ENCODE measurements at regions not wholly inside any gene's neighbourhood (a gene's known extent, or its start where the extent isn't known, plus 50 kb on each side); places are given as distances from the start of the nearest gene placed in this dataset.
A peak's percentile ranks its signal among the peaks of the same experiment; 100 is the strongest.

GRCh38 chr2:121039679-121040078 is 245.3 kb downstream of the TFCP2L1 start:
- intact Hi-C loops (cut with micrococcal nuclease): no loop called here
- no peak for DNase-seq
- ATAC-seq: no peak

- intact Hi-C loops (cut with micrococcal nuclease): no loop called here
- DNase-seq (no peak), ATAC-seq (no peak)
Observed at GRCh38 chr2:121041516-121041915, 243.5 kb downstream of the TFCP2L1 start.

DNA sequence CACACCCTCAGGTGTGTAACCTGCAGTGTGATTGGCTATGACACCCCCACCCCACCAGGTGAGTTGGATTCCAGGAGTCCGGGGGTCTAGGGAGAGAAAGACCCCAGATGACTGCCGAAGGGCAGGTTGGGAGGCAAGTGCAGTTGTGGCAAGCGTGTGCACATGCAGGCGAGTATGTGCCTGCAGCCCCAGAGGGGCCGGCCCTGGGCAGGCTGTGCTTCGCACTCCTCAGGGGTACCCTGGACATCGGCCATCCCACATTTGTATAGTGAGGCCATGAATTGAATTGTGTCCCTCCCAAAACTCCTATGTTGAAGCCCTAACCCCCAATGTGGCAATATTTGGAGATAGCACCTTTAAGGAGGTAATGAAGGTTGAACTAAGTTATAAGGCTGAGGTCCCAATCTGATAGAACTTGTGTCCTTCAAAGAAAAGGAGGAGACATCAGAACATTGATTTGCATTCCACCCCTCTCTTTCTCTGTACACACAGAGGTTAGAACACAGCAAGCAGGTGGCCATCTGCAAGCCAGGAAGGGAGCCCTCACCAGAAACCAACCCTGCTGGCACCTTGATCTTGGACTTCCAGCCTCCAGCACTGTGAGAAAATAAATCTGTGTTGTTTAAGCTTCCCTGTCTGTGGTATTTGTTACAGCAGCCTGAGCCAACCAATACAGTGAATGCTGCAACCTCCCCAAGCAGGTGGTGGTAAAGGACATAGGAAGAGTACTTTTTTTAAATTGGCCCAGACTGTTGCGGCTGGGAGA is 241.8 kb downstream of the TFCP2L1 start:
- ATAC-seq (no peak), DNase-seq (no peak)
- intact Hi-C loops (cut with micrococcal nuclease): no loop called here

DNA sequence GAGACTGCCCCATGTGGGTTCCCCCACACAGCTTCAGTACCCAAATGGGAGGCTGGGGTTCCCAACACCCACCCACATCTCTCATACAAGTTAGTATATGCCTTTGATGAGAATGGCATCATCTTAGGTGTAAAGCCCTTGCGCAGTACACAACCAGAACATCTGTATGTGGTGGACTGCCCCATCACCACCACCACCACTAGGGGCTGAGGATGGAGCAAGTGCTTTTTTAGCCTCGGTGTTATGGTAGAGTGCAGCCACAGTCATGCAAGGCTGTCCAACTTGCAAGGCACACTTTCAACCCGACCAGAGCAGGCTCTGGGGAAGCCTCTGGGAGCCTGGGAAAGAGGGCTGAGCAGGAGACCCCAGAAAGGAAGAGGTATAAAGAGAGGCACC is 241.2 kb downstream of the TFCP2L1 start:
- ATAC-seq (no peak), DNase-seq (no peak)
- intact Hi-C loops (cut with micrococcal nuclease): no loop called here

- intact Hi-C loops (cut with micrococcal nuclease): no loop called here
- DNase-seq (no peak), ATAC-seq (no peak)
Observed at GRCh38 chr2:121044412-121044811, 240.6 kb downstream of the TFCP2L1 start.

GRCh38 chr2:121045245-121045644 is 239.8 kb downstream of the TFCP2L1 start:
- intact Hi-C loops (cut with micrococcal nuclease): no loop called here
- no peak for ATAC-seq
- no peak for DNase-seq

DNA sequence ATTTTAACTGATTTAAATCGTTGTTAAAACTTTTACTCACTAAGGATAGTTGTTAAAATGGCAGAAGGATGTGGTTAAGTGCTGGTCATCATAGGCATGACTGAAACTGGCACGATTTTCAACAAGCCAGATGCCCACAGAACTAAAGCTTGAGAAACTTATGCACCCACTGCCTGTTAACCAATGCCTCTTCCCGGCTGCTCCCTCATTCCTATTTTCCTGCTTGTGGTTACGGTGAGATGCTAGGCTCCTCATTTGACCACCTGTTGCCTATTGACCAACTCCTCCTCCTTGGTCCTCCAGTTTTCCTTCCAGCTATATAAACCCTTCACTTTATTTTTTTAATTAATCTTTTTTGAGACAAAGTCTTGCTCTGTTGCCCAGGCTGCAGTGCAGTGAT is 238.7 kb downstream of the TFCP2L1 start:
- DNase-seq (no peak), ATAC-seq (no peak)
- intact Hi-C loops (cut with micrococcal nuclease): no loop called here

- DNase-seq (no peak), ATAC-seq (no peak)
- intact Hi-C loops (cut with micrococcal nuclease): no loop called here
Observed at GRCh38 chr2:121047383-121047782, 237.6 kb downstream of the TFCP2L1 start.

DNA sequence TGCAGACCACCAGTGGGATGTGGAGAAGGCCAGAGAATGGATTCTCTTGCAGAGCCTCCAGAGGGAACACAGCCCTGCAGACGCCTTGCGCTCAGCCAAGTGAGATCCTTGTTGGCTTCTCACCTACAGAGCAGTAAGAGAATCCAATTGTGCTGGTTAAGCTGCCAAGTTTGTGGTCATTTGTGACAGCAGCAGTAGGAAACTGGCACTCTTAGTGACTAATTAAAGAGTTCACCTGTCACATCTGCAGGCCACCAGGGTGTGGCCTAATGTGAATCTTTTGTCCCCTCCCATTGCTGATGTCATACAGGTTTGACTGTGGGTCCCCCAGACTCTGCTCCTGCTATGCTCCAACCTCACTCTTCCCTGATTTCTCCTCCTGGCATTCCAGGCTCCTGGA is 235.9 kb downstream of the TFCP2L1 start:
- ATAC-seq (no peak), DNase-seq (no peak)
- intact Hi-C loops (cut with micrococcal nuclease): no loop called here

DNA sequence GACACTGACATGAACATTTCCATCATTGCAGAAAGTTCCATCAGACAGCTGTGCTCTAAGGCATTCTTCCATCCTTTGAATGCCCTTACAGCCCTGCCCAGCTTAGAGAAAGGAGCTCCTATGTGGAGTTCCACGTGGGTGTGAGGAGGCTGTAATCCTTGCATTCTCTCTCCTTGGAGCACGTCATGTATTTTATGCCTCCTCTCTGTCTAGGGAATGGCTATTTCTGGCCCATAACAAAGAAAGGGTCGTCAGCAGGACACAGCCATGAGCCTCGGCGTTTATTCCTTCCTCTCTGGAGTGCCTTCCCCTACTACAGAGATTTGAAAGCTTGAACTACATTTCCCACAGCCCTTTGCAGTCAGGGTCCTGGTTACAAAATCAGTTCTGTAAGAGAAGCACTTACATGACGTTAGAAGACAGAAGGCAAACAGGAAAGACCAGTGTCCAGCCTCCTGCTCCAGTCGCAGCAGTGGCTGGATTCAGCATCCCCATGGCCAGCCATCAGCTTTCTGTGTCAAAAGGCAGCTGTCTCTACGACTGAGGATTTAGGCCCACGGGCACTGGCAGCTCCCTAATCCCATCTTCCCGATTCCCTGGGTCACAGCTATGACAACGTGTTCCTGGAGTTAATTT is 234.9 kb downstream of the TFCP2L1 start:
- ATAC-seq (no peak), DNase-seq (no peak)
- intact Hi-C loops (cut with micrococcal nuclease): no loop called here

DNA sequence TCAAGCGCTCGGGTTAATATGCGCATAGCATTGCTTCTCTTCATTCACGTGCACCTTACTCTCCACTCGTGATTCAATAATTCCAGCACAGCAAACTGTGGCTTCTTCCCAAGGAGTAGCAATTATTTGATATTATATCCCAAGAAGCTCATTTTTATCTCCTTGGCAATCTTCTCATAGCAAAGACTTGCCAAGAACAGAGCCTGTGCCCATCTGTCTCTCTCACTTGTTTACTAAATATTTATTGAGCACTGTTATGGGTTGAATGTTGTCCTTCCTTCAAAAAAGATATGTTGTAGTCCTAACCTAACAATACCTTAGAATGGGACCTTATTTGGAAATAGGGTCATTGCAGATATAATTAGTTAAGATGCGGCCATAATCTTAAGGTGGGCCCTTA is 233.7 kb downstream of the TFCP2L1 start:
- intact Hi-C loops (cut with micrococcal nuclease): no loop called here
- no peak for DNase-seq
- no peak for ATAC-seq

DNA sequence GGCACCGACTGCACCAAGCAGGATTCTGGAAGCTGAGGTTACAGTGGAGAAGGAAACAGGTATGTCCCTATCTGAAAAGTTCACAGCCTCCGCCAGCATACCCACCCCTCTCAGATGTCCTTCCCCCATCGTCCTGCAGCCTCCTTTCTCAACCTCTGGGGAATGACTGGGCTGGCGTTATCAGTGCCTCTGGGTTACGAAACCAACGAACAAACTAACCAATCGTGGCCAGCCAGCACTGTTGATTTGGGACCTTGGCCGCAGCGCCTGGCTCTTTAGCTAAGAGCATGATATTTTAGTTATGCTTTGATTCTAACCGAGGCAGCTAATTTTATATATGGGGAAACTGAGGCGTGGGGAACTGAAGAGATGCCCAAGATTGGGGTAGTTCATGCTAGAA is 233.0 kb downstream of the TFCP2L1 start:
- intact Hi-C loops (cut with micrococcal nuclease): no loop called here
- no peak for DNase-seq
- ATAC-seq: peak; percentile 66

- intact Hi-C loops (cut with micrococcal nuclease): no loop called here
- DNase-seq (no peak), ATAC-seq (no peak)
Observed at GRCh38 chr2:121052521-121052920, 232.5 kb downstream of the TFCP2L1 start.

GRCh38 chr2:121055088-121055487 is 229.9 kb downstream of the TFCP2L1 start:
- intact Hi-C loops (cut with micrococcal nuclease): no loop called here
- DNase-seq: no peak
- ATAC-seq: no peak

DNA sequence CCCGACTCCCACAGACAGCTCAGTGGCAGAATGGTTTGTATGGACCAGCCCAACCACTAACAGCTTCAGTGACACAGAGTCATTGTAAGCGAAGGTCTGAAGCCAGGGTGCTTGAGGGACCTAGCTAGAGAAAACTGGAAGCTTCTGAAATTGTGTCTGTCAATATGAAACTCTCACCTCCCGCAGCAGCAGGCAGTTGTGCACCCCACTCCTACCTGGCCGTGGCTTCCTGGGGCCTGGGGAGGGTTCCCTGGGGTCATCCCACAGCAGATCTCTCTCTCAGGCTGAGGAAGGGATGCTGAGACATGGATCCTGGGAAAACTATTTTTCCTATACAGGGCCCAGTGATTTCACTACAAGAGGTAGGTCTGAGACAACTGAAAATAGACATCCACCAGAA is 229.5 kb downstream of the TFCP2L1 start:
- no peak for ATAC-seq
- intact Hi-C loops (cut with micrococcal nuclease): no loop called here
- DNase-seq: no peak

DNA sequence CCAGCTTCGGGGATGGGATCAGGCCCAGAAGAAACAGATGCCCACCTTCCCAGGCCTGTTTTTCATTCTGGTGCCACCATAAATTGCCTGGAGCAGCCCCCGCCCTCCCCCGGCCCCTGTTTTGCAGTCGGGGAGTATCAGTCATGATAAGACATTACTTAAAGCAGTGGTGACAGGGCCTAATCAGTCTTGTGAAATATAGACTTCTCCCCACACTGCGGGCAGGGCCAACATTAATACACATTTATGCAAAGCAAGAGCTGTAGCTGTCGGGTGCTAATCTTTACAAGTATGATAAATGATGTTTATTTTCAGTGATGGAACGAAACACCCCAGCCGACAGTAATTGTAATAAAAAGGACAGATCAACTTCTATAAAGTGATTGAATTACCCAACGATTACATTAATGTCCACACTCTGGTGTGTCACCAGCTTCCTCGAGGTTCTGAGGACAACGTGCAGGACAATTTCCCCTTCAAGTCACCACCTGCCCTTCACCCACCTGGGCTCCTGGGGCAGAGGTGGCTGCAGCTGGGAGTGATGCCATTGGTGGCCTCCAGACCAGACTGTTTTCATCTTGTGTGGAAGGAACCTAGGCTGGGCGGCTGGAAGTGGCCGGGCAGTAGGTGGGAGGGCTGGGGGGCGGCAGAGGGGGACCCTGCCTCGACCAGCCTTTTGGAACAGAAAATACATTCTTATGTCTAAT is 226.0 kb downstream of the TFCP2L1 start:
- intact Hi-C loops (cut with micrococcal nuclease): no loop called here
- ATAC-seq (no peak), DNase-seq (no peak)

GRCh38 chr2:121059651-121060649 is 225.1 kb downstream of the TFCP2L1 start:
- intact Hi-C loops (cut with micrococcal nuclease): no loop called here
- no peak for DNase-seq

GRCh38 chr2:121061633-121062032 is 223.4 kb downstream of the TFCP2L1 start:
- ATAC-seq (no peak), DNase-seq (no peak)
- intact Hi-C loops (cut with micrococcal nuclease): no loop called here

More at GRCh38 chr2:121059651-121060649, 225.1 kb downstream of the TFCP2L1 start:
- ATAC-seq: no peak

- no peak for ATAC-seq
- DNase-seq: no peak
- intact Hi-C loops (cut with micrococcal nuclease): no loop called here
Observed at GRCh38 chr2:121063471-121063870, 221.5 kb downstream of the TFCP2L1 start.
